ENCODE measurements at regions not wholly inside any gene's neighbourhood (a gene's known extent, or its start where the extent isn't known, plus 50 kb on each side); places are given as distances from the start of the nearest gene placed in this dataset.

- no peak for ATAC-seq
- no peaks in the 10 kb centered on the region for H3K4me1 Mint-ChIP-seq
- no peak overlapping the region for H3K4me3 Mint-ChIP-seq
- ChIA-PET CTCF (no interaction called here), POLR2A (no interaction called here)
- peaks cover 2% of the 10 kb centered on the region for H3K27me3 Mint-ChIP-seq
- H3K27ac Mint-ChIP-seq = no peak overlapping the region
- H3K36me3 Mint-ChIP-seq (ENCODE audit: low read depth) = no peaks in the 10 kb centered on the region
- H3K9me3 Mint-ChIP-seq (ENCODE audit: low read depth) = no peaks in the 10 kb centered on the region
- intact Hi-C loops (cut with DNase I, micrococcal nuclease) = no loop called here
- DNase-seq = no peak
Measured at GRCh38 chr15:49751751-49752150, 130.9 kb downstream of the DTWD1 start.

GRCh38 chr15:49752517-49752916 is 131.7 kb downstream of the DTWD1 start:
- Mint-ChIP-seq H3K36me3 (ENCODE audit: low read depth) (no peaks in the 10 kb centered on the region), H3K27ac (no peak overlapping the region), H3K4me3 (no peak overlapping the region), H3K27me3 (peaks cover 2% of the 10 kb centered on the region), H3K9me3 (ENCODE audit: low read depth) (no peaks in the 10 kb centered on the region), H3K4me1 (no peaks in the 10 kb centered on the region)
- DNase-seq (no peak), ATAC-seq (no peak)
- intact Hi-C loops (cut with DNase I, micrococcal nuclease) = no loop called here
- ChIA-PET CTCF (no interaction called here), POLR2A (no interaction called here)

GRCh38 chr15:49758456-49758855 is 137.6 kb downstream of the DTWD1 start:
- DNase-seq (no peak), ATAC-seq (no peak)
- ChIA-PET POLR2A (no interaction called here), CTCF (no interaction called here)
- no peaks in the 10 kb centered on the region for H3K4me1 Mint-ChIP-seq
- no peaks in the 10 kb centered on the region for H3K27me3 Mint-ChIP-seq
- intact Hi-C loops (cut with DNase I, micrococcal nuclease) = no loop called here
- H3K36me3 Mint-ChIP-seq (ENCODE audit: low read depth) = no peaks in the 10 kb centered on the region
- no peak overlapping the region for H3K4me3 Mint-ChIP-seq
- H3K9me3 Mint-ChIP-seq (ENCODE audit: low read depth) = peaks cover 31% of the 10 kb centered on the region
- no peak overlapping the region for H3K27ac Mint-ChIP-seq

GRCh38 chr15:49758856-49759255 is 138.0 kb downstream of the DTWD1 start:
- H3K27ac Mint-ChIP-seq = no peak overlapping the region

GRCh38 chr15:49760749-49761148 is 139.9 kb downstream of the DTWD1 start:
- Mint-ChIP-seq H3K27me3 (no peaks in the 10 kb centered on the region), H3K4me1 (no peaks in the 10 kb centered on the region), H3K9me3 (ENCODE audit: low read depth) (peaks cover 36% of the 10 kb centered on the region), H3K27ac (no peak overlapping the region), H3K4me3 (no peak overlapping the region), H3K36me3 (ENCODE audit: low read depth) (no peaks in the 10 kb centered on the region)
- ATAC-seq (no peak), DNase-seq (no peak)
- CTCF ChIA-PET = no interaction called here
- intact Hi-C loops (cut with DNase I, micrococcal nuclease) = no loop called here
- POLR2A ChIA-PET = no interaction called here

More at GRCh38 chr15:49758856-49759255, 138.0 kb downstream of the DTWD1 start:
- no peak overlapping the region for H3K4me3 Mint-ChIP-seq
- no peaks in the 10 kb centered on the region for H3K27me3 Mint-ChIP-seq
- ChIA-PET CTCF (no interaction called here), POLR2A (no interaction called here)
- H3K4me1 Mint-ChIP-seq = no peaks in the 10 kb centered on the region
- no peak for ATAC-seq
- peaks cover 31% of the 10 kb centered on the region for H3K9me3 Mint-ChIP-seq (ENCODE audit: low read depth)
- DNase-seq = no peak
- intact Hi-C loops (cut with DNase I, micrococcal nuclease) = no loop called here
- no peaks in the 10 kb centered on the region for H3K36me3 Mint-ChIP-seq (ENCODE audit: low read depth)

- CTCF ChIA-PET = no interaction called here
- H3K9me3 Mint-ChIP-seq (ENCODE audit: low read depth) = peaks cover 17% of the 10 kb centered on the region
- intact Hi-C loops (cut with DNase I, micrococcal nuclease) = no loop called here
- H3K4me1 Mint-ChIP-seq = no peaks in the 10 kb centered on the region
- POLR2A ChIA-PET = no interaction called here
- DNase-seq = no peak
- no peaks in the 10 kb centered on the region for H3K36me3 Mint-ChIP-seq (ENCODE audit: low read depth)
- ATAC-seq = no peak
- H3K27me3 Mint-ChIP-seq = peaks cover 4% of the 10 kb centered on the region
- no peak overlapping the region for H3K4me3 Mint-ChIP-seq
- H3K27ac Mint-ChIP-seq = no peak overlapping the region
Measured at GRCh38 chr15:49769225-49769624, 148.4 kb downstream of the DTWD1 start.

GRCh38 chr15:49789436-49789835 is 168.6 kb downstream of the DTWD1 start:
- DNase-seq = no peak
- ChIA-PET CTCF (interaction anchor here (0.7 kb wide), 1 partner anchor 367 kb away, joined by 3 read pairs; no protein-coding TSS in a partner anchor), POLR2A (interaction anchor here (0.6 kb wide), 1 partner anchor 58 kb away, joined by 5 read pairs; no protein-coding TSS in a partner anchor)
- Mint-ChIP-seq H3K4me1 (no peaks in the 10 kb centered on the region), H3K27ac (no peak overlapping the region), H3K27me3 (peaks cover under 1% of the 10 kb centered on the region), H3K9me3 (ENCODE audit: low read depth) (peaks cover 2% of the 10 kb centered on the region), H3K36me3 (ENCODE audit: low read depth) (no peaks in the 10 kb centered on the region), H3K4me3 (no peak overlapping the region)
- intact Hi-C loops (cut with DNase I, micrococcal nuclease) = no loop called here
- no peak for ATAC-seq

- Mint-ChIP-seq H3K4me3 (no peak overlapping the region), H3K27ac (no peak overlapping the region), H3K9me3 (ENCODE audit: low read depth) (no peaks in the 10 kb centered on the region), H3K4me1 (no peaks in the 10 kb centered on the region), H3K27me3 (no peaks in the 10 kb centered on the region), H3K36me3 (ENCODE audit: low read depth) (no peaks in the 10 kb centered on the region)
- no peak for DNase-seq
- ChIA-PET POLR2A (no interaction called here), CTCF (interaction anchor here (0.6 kb wide), 1 partner anchor 17 kb away, joined by 3 read pairs; no protein-coding TSS in a partner anchor)
- ATAC-seq = no peak
- intact Hi-C loops (cut with DNase I, micrococcal nuclease) = no loop called here
Measured at GRCh38 chr15:49793943-49794342, 173.1 kb downstream of the DTWD1 start.

GRCh38 chr15:49801796-49802195 is 180.9 kb downstream of the DTWD1 start:
- no peak overlapping the region for H3K27ac Mint-ChIP-seq
- no peaks in the 10 kb centered on the region for H3K27me3 Mint-ChIP-seq
- POLR2A ChIA-PET = no interaction called here
- CTCF ChIA-PET = no interaction called here
- peaks cover 2% of the 10 kb centered on the region for H3K9me3 Mint-ChIP-seq (ENCODE audit: low read depth)
- no peak overlapping the region for H3K4me3 Mint-ChIP-seq
- no peak for DNase-seq
- no peak for ATAC-seq
- no peaks in the 10 kb centered on the region for H3K36me3 Mint-ChIP-seq (ENCODE audit: low read depth)
- intact Hi-C loops (cut with DNase I, micrococcal nuclease) = no loop called here
- H3K4me1 Mint-ChIP-seq = no peaks in the 10 kb centered on the region

All from activated CD4-positive, alpha-beta T cell treated with anti-CD3 and anti-CD28 coated beads for 36 hours (primary cell).